ENCODE measurements at regions not wholly inside any gene's neighbourhood (a gene's known extent, or its start where the extent isn't known, plus 50 kb on each side); places are given as distances from the start of the nearest gene placed in this dataset.

GRCh38 chr13:73250061-73250460, 191.3 kb downstream of the KLF5 start:
- no peak for TF ChIP-seq ZFP3 (CRISPR knock-in tag; IDR thresholded peaks at IDR 0.05)
- no peak for TF ChIP-seq PATZ1 (CRISPR knock-in tag; IDR thresholded peaks at IDR 0.05; ENCODE audit: borderline replicate concordance)
- no peak for TF ChIP-seq BACH2 (CRISPR knock-in tag; IDR thresholded peaks at IDR 0.05; ENCODE audit: borderline replicate concordance)
- TF ChIP-seq ESRRG (CRISPR knock-in tag; IDR thresholded peaks at IDR 0.05) = no peak
- TF ChIP-seq TCF4 (CRISPR knock-in tag; IDR thresholded peaks at IDR 0.05; ENCODE audit: borderline replicate concordance) = no peak
- TF ChIP-seq CSDC2 (CRISPR knock-in tag; IDR thresholded peaks at IDR 0.05) = no peak
- TF ChIP-seq POU6F1 (CRISPR knock-in tag; IDR thresholded peaks at IDR 0.05; ENCODE audit: borderline replicate concordance, low read depth) = no peak
- TF ChIP-seq ISL1 (CRISPR knock-in tag; IDR thresholded peaks at IDR 0.05) = no peak
- TF ChIP-seq GLIS3 (CRISPR knock-in tag; IDR thresholded peaks at IDR 0.05) = no peak
- no peak for TF ChIP-seq CREB5 (CRISPR knock-in tag; IDR thresholded peaks at IDR 0.05; ENCODE audit: low read depth)
- no peak for TF ChIP-seq ARNTL (CRISPR knock-in tag; IDR thresholded peaks at IDR 0.05; ENCODE audit: borderline replicate concordance, low read depth)
